GM21526 (cell line): ENCODE measurements at regions not wholly inside any gene's neighbourhood (a gene's known extent, or its start where the extent isn't known, plus 50 kb on each side); places are given as distances from the start of the nearest gene placed in this dataset.

Experiments
- ATAC-seq: cut with Tn5 transposase; IDR thresholded peaks from one replicate; pipeline ENCODE4 v1.9.1; 2021; ENCODE audit warnings: moderate library complexity; ENCODE audit not compliant: unreplicated experiment, low FRiP score

DNA sequence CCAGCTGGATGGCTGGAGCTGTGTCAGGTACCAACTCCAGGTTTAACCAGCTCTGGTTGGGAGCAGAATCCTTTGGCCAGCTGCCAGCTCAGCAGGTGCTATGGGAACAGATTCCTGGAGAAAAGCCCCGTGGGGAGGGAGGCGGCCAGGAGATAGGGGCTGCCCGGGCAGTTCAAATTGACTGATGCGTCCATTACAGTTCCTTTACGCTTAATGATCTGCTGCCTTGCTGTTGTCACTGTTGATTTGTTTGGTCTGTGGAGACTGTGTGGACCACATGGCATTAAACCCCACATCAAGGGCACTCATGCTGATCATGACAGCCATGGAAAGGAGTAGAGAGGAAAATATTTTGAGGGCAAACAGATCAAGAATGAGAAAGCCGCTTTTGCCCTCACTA, 200.0 kb downstream of the TSN start:
- no peak for ATAC-seq

DNA sequence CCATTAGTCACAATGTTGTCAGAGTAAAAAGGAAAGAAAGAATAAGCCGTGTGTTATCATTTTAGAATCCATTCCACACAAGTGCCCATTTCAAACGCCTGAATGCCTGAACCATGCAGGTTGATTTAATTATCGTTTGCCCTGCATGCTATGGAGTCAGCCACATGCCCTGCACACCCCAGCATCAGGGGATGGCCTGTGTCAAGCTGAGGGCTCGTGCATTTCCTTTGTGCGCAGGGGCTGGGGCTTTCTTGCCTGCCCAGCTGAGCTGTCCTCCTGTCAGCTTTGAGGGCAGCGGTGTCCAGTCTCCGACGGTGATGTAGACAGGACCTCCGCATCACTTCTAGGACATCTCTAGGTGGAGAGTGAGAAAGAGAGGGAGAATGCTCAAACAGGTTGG, 200.4 kb downstream of the TSN start:
- no peak for ATAC-seq

DNA sequence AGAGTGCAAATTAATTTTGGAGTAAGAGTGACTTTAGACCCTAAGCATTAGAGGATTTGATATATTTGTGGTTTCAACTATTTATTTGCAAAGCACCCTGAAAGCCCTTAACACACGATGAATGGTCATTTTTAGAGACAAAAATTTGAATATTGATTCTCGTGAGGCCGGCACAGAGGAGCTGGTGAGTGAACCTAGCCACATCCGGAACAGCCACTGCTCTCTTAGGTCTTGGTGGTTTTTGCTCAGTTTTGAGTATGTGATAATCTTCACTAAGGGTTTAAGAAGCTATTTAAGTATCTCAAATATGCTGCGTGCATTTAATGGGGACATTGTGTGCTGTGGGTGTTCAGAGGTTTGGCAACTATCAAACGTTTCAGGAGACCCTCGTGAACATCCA, 204.8 kb downstream of the TSN start:
- ATAC-seq, result no peak

DNA sequence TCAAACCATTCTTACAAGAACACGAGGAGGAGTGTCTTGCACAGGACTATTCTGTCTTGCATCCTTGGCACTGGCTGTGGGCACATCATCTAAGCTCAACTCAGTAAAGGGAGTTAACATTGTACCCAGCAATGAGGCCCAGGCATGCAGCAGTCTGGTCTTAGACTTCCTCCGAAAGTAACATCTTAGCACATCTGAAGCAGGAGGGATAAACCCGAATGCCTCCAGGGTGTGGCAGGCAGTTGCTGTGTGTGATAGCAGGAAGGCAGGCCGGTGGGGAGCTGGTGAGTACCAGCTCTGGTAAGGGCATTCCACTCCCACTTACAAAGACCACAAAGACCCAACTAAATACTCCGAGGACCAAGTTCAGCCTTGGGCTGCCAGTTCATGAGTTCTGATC, 206.3 kb downstream of the TSN start:
- no peak for ATAC-seq

DNA sequence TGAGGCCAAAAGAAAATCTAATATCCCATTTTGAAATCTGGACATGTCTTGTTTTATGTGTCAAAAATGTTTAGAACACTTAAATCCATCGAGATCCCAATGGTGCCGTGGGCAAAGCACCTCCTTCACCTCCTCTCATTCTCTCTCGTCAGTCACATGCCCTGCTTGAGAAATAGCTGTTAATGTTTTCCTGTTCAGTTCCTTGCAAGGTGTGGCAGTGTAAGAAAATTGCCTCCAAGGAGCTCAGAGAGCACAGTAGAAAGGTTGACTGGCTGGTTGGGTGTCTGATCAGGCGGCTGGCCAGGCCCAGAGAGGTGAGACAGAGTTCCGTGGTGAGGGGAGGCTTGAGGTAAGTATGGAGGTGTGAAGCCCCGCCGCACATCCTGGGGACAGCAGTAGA, 210.2 kb downstream of the TSN start:
- no peak for ATAC-seq

DNA sequence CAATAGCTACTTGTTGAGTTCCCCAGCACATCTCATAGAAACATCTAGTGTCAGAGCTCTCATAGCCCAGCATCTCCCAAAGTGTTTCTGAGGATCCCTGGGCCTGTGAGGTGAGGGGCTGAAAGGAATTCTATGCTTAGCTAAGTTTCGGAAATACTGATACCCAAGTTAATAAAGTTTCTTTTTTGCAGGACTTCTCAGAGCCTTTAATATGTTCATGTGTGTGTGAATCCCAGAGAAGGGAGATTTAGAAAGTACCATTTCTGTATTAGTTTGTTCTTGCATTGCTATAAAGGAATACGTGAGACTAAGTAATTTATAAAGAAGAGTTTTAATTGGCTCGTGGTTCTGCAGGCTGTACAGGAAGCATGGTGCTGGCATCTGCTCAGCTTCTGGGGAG, 211.2 kb downstream of the TSN start:
- no peak for ATAC-seq

DNA sequence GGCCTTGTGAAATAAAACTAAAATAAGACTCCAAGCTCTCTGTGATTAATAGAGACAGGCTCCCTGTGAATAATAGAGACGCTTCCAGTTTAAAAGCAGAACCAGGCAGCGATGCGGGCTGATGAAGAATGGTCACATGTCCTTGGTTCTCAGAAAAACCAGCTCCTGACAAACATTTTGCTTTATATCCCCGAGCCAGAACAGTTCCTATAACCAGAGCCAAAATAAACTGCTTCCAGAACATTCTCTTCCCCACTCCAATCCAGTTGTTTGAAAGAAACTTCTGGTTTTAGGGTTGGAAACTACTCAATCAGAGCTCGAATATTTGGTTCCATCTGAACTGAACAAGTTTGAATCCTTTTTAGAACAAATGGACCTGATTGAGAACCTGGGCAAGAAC, 213.7 kb downstream of the TSN start:
- no peak for ATAC-seq

DNA sequence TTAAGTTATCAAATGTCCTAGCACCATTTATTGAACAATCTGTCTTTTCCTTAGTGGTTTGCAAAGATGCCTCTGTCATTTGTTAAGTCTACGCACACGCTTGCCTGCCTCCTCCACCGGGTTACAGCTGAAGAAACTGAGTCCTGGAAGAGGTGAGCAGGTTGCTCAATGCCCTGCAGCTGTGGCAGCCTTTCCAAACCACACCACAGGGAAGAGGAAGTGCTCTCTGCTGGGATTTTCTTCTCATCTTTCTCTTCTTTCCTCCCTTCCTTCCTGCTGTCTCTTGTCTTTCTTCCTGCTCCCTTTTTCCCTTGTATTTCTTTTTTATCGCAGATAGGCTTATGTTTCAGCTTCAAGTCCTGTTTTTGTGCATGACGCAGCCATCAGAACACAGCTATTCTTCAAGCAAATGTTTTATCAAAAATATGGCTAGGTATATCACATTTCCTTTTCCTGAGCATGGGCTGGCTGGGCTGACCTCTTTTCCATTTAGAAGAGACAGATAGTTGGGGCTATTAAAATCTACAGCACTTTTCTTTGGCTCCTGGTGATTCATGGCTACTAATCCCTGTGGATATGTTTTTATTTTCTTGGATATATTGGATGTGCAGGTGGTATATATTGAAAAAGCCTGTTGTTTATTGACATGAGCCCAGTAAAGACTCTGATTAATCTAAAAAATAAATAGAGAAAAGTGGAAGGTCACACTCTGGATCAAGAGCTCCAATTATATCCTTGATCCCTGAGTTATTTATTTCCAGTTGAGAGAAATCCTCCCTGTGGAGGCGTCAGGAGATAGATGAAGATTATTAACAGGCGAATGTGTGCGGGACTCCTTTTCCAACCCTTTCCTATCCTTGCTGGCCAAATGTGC, 214.6 kb downstream of the TSN start:
- no peak for ATAC-seq

DNA sequence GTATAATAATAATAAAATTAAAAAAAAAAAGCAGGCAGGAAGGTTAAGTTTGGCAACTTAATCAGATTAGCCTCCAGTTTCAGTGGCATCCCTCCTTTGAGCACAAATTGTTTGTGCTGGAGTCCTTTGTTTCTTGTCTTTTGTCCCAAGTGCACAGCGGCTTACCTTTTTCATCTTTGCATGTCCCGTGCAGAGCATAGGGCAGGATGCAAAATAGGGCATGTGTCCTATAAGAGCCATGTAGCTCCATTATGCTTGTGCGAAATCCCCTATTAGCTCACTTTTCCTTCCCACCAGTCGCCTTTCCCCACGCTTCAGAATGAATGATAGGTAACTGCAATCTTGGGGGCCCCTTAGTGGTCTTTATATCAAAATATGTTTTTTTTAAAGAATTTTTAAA, 216.8 kb downstream of the TSN start:
- no peak for ATAC-seq

DNA sequence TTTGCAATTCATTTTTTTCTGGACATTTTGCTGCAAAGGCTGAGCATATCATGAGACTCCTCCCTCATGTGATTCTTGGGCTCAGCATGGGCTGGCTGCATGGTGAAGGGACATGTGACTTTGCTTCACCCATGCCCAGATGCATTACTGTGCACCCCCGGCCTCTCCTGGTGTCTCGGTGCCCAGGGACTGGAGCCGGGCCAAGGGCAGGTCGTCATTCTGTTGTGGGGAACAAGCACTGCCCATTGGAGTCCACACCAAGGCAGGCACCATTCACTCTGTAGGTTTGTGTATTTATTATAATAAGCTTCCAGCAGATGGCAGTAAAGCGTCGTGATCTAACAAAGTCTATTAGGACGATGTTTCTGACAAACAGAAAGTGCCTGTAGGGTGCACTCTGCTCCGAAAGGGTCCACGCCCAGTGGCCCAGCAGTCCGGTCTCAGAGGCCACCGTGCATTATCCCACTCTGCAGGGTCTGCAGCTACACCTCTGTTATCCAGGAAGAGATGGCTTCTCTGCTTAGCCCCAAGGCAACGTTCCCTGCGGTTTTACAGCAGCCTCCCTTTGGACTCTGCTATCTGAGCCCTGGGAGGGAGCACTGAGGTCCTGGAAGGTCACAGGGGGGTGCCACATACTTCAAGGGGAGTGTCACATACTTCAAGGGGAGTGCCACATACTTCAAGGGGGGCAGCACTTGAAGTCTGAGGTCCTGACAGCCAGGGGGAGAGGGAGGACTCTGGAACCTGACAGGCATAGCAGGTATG, 219.6 kb downstream of the TSN start:
- peak; percentile 96 for ATAC-seq

DNA sequence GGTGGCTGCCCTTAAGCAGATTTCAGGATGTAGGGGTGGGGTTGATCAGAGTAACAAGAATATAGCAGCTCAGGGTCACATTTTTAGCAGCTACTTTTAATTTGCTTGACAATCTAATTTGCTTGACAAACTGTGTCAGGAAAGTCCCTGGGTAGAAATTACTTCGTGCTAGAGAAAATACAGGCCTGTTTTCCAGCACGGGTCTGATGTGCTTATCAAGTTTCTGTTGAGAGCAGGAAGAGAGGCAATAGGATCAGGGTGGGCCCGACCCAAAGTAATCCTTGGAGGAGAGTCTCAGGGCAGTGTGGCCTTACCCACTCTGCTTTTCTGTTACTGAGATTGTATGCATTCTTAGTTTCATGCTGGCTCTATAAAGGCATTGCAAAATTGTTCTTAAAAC, 221.5 kb downstream of the TSN start:
- ATAC-seq, result no peak

DNA sequence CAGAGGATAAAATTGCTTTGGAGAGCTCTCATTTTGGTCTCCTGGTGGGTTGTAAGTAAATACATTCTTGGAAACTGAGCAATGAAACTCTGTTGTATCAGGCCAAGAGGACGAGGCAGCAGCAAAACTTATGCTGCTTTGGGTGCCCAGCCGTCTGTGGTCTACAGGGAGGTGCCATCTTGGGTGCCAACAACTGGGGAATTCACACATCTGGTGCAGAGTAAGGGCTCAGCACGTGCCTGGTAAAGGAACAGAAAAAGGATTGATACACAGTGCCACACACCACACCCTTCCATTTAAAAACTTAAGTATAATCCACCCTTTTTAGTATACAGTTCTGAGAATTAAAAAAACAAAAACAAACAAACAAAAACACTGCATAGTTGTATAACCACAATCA, 221.9 kb downstream of the TSN start:
- no peak for ATAC-seq

DNA sequence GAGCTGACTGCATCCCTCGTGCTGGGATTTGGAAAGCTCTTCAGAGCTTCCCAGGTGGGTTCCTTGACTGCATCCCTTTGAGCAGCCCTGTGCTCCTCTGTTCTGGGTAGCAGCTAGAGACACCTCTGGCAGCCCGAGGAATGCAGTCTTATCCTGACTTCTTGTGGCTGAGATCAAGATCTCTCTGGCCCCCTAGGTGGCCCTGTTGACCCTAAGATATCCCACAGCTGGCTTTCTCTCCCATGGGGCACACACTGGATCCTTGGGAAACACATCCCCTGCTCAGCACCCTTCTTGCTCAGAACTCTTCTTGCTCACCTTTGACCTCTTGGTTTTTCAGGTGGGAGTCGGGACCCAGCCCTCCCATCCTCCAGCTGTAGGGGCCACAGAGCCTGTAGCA, 237.2 kb downstream of the TSN start:
- no peak for ATAC-seq

DNA sequence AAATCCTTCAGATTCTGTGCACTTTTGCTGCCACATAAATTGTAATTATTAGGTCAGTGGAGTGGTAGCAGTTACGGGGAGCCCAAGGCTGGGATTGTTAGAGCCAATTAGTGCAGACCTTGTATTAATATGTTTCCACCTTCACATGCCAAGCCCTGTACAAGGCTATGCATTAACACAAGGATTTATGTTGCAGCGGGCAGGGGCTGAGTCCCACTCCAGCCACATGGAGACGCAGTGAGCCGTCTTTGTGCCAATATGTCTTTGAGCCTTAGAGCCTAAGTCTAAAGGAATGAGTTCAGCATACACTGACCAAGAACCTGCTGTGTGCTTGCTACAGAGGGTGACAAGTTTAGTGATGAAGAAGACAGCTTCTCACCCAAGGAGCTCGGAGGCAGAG, 238.2 kb downstream of the TSN start:
- no peak for ATAC-seq

DNA sequence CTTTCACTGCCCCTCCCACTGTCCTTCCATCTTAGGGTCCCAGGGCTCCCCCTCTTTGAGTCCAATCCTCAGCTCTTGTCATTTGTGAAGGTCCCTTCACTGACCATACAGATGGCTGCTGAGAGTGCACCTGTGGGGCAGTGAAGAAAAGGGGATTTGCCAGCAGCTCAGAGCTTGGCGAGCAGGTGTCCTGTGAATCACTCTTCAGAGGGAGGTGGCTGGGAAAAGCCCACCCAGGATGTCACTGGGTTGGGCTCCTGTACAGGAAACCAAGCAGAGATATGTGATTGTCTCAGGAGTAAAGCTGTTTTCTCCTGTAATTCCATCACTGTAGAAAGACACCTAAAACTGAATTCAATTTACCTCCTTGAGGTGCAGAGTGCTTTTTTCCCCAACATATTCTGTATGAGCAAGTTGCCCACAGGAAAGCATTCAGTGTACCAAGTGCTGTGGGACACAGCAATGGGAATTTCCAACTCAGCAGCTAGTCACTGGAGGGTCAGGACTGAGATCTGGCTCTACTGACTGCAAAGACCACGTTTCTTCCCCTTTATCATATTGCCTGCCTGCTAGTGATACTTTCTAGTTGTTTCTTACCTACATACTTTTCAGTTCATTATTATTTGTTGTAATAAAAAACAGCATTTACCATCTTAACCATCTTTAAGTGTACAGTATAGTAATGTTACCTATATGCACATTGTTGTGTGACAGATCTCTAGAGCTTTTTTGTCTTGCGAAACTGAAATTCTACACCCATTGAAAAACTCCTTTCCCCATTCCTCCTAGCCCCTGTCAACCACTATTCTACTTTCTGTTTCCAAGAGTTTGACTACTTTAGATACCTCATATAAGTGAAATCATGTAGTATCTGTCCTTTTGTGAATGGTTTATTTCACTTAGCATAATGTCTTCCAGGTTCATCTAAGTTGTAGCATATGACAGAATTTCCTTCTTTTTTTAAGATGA, 239.1 kb downstream of the TSN start:
- ATAC-seq, result no peak

DNA sequence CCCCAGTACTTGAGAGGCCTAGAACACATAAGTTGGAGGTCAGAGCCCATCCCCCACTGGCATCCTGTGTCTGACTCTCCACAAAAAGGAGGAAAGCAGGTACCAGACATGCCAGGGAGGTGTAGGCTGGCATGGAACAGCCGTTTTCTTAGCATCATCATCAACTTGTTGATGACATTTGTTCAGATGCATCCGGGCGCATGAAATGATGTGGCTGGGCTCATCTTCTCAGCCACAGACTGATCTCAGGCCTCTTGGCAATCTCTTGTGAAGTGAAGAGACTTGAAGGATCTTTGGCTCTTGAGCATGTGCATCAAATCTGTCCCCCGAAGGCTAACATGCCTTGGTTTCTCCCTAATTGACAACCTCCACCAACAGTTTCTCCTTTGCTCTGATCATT, 243.3 kb downstream of the TSN start:
- ATAC-seq, result no peak

DNA sequence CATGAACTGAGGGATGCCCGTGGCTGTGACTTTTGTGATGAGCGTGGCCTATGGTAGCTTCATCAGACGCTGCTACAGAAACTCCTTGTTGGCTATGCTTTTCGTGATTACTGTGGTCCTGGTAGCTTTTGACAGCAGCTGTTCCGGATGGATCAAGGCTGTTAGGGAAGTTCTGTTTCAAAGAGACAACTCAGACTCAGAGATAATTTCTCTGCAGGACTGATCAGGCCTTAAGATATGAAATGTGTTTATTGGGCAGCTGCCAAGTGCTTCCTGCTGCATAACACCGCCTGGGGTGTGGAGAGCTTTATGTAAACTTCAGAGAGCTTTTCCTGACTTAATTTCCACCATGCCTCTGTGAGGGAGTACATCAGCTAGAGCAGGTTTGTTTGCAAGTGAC, 243.8 kb downstream of the TSN start:
- no peak for ATAC-seq

DNA sequence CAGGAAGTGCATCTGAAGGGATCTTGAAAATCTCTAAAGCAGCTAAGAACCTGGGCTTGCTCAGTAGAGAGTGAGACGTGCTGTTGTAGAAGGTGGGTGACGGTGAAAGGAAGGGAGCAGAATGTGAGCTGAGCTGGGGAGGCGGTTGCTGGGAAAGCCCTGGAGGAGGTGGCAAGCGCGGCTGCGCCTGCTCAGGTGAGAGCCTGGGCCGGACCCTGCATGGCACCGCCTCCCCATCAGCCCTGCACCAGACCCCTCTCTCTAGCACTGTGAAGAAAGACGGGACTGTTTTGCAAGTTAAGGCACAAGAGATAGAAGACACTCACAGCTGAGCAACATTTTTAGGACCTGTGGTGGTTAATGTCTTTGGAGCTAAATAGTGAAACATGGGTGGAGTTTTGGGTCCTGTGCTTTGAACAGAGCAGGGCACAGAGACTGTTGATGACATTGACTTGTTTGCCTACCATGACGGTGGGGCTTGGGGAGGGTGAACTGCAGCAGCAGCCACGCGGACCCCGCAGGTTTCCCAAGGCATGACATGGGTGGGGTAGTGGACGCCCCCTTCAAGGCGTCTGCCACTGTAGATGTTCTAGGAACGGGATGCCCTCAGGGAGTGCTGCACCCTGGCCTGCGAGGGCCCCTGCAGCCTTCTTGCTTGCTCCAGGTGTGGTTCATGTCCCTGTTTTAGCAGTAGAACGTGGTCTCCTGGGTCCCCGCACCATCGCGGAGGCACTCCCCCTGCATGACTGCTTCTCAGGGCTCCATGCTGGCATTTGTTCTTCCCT, 245.3 kb downstream of the TSN start:
- no peak for ATAC-seq

DNA sequence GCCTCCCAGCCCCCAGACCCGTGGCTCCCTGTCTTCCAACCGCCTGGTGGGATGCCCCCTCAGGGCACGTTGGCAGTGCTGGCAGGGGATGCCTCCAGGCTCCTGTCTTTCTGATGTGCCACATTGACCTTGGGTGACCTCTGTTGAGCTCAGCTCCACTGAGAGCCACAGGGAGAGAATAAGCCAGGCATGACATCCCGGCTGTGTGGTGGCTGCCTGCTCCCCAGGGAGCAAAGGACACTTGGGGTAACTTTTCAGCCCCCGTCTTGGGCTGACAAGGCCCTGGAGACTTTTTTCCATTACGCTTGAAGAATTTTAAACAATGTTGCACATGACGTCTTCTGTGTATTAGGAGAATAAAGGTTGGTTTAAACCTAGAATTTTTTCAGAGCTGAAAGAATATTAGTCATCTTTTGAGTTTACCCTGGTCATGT, 246.0 kb downstream of the TSN start:
- ATAC-seq, result no peak
